Thyroid gland (tissue), 4 donors: ENCODE measurements at regions not wholly inside any gene's neighbourhood (a gene's known extent, or its start where the extent isn't known, plus 50 kb on each side); places are given as distances from the start of the nearest gene placed in this dataset.
"Not testable (repeated sequence)": the region's sequence is repeated elsewhere in the genome, so short reads cannot be mapped to it uniquely, and the experiment has no call there.

Experiments
- CTCF ChIP-seq, 6 experiments: fragments of 200-600 bp in 3 of 6; fragments of 450-650 bp in 3 of 6; sonication (generic) in 3 of 6; IDR thresholded peaks; one replicate each; pipeline ENCODE4 v1.5.1; 2016 to 2019; ENCODE audit warnings: antibody characterized with exemption in 6 of 6, mild to moderate bottlenecking in 2 of 6, inconsistent platforms in 1 of 6, moderate library complexity in 1 of 6
- POLR2A ChIP-seq, 2 donors: fragments of 450-650 bp; IDR thresholded peaks; one replicate each; pipeline ENCODE4 v1.6.1; 2017; ENCODE audit warnings: antibody characterized with exemption in 2 of 2, mild to moderate bottlenecking in 2 of 2, moderate library complexity in 1 of 2

DNA sequence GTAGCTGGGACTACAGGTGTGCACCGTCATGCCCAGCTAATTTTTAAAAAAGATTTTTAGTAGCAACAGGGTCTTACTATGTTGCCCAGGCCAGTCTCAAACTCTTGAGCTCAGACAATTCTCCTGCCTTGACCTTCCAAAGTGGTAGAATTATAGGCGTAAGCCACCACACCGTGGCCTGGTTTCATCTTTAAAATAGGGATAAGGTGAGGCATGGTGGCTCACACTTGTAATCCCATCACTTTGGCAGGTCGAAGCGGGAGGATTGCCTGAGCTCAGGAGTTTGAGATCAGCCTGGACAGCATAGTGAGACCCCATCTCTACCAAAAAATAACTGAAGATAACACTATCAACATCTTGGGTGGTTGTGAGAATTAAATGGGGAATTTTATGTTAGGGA lies 84.6 kb upstream of the SPDYE9 start:
- not testable (repeated sequence) for TF ChIP-seq POLR2A, CTCF (IDR thresholded peaks at IDR 0.05)
